DMS 273 treated with DMSO at 0.1 percent for 48 hours (cell line): ENCODE measurements at regions not wholly inside any gene's neighbourhood (a gene's known extent, or its start where the extent isn't known, plus 50 kb on each side); places are given as distances from the start of the nearest gene placed in this dataset.
A peak's percentile ranks its signal among the peaks of the same experiment; 100 is the strongest.

Experiments
- DNase-seq: peaks from one replicate; lab custom pipeline; 2025; lab: John Stamatoyannopoulos, UW

DNA sequence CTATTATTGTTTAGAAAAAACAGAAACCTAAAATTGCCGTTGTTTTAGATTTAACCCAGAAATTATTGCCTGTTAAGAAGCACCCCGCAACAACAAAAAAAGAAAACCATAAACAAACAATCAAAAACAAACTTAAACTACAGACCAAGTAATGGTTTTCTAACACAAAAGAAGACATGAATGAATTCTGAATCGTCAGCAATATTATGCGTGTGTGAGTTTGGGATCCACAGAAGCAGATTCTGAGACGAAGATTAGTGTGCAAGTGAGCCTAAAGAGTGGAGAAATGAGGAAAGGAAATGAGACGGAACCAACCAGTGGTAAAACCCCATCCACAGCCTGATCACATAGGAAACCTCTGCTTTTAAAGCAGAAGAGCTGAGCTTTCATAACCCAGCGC, 1514.9 kb upstream of the PIK3C3 start:
- no peak for DNase-seq

DNA sequence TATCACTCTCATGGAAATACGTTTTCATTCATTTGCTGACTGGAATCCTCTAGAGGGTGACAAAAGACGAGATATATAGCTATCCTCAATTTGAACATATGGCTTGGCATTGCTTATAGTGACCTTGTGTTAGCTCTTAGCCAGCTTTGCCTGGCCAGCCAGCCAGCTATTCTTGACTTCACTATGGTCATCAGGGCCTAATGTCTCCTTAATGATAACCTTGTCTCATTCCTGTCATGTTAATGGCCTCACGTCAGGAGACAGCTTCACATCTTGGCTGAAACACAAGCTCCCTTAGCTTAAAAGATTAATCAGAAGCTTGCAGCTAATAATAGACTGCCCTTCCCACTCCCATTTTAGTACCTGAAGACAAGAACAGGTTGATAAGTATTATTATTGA, 1517.5 kb upstream of the PIK3C3 start:
- DNase-seq: no peak

DNA sequence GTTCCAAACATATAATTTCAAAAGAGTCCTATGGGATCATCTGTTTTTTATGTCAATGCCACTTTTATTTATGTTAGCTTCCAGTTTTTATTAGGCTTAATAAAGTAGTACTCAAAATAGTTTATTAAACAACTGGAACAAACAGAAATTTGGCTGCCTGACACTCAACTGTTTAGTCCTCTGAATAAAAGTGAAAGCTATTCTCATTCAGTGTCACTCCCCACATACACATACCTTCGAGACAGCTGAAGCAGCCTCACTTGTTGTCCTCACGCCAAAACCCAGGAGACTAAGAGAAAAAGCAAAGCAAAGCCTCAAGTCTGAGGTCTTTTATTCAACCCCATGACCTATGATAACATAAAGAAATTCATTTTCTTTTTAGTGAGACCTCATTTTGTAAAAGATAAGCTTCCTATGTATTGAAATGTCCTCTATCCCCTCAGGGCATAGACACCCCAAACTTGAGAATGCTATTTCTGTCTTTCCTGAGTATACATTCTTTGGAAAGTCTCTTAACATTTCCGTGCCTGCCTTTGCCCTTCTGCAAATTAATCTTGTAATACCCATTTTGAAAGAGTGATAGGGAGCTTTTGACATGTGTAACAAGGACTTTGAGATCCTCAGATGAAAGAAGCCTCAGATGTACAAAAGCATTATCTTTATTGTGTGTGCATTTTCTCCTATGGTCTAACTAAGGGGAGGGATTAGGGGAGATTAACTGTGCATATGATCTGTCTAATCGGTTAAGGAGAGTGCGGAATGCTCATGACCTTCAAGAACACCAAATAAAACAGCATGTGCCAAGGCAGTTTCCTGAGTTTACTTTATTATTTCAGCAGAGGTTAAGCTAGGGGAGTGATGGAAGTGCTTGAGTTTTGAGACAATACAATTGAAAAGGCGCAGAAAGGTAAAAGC, 1523.7 kb upstream of the PIK3C3 start:
- no peak for DNase-seq

DNA sequence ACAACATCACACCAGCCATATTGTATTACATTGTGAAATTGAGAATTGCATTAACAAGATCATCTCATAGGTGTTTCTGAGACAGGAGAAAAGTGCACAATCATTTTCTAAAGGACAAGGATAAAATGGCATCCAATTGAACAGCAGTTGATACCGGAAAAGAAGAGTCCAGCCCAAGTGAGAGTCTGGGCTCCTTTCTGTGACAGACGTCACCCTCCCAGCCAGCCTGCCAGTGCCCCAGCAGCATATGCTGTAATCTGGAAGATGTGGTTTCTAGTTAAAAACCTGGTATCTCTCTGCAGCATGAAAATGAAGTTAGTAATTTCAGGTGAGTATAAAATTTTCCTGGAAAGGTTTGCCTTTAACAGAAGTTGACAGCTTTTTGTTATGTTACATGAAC, 1531.7 kb upstream of the PIK3C3 start:
- no peak for DNase-seq

DNA sequence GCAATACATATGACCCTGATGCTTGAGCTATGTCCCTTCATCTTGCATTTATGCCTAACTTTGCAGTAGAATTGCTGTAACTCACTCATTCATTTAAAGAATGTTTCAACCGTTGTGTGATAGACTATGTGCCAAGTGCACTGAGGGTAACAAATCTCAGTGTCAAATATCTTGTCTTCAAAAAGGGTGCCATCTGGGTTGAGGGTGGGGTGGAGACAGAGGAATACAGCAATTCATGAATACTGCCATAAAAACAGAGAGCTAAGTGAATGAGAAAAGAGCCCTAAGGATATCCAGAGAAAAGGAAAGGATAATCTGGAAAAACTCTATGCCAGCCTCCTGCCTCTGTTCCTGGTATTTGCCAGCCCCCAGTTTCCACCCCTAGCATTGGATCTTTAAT, 1534.4 kb upstream of the PIK3C3 start:
- no peak for DNase-seq

DNA sequence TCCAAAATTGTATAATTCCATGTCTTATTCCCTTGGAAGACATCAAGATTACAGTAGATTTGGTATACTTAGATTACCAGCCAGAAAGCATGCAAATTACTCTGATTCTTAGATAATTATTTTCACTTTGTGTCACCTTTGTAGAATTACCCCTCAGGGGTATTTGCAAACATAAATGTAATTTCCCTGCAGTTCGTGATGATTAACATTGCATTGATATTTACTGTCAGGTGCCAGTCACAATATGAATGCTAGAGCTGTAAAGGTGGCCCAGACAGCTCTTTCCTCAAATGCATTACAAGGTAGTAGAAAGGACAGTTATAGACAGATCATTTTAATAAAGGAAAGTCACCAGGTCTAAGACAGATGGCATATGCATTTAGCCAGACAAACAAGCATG, 1537.5 kb upstream of the PIK3C3 start:
- DNase-seq: no peak

DNA sequence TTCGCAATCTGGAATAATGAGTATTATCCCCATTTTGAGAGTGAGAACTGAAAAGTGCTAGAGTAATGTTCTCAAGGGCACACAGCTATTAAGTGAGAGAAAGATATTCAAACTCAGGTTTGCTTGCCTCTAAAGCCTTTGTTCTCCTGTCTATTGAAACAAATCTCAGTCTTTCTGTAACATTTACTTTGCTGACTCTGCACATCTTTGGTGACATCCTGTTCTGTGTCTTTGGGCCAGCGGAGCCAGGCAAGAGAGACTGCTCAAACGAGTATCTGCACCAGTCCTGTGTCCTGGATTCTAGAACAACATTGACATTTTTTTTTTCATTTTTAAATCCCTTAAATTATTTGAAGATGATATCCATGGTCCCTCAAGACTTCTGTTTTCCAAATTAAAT, 1539.2 kb upstream of the PIK3C3 start:
- no peak for DNase-seq

DNA sequence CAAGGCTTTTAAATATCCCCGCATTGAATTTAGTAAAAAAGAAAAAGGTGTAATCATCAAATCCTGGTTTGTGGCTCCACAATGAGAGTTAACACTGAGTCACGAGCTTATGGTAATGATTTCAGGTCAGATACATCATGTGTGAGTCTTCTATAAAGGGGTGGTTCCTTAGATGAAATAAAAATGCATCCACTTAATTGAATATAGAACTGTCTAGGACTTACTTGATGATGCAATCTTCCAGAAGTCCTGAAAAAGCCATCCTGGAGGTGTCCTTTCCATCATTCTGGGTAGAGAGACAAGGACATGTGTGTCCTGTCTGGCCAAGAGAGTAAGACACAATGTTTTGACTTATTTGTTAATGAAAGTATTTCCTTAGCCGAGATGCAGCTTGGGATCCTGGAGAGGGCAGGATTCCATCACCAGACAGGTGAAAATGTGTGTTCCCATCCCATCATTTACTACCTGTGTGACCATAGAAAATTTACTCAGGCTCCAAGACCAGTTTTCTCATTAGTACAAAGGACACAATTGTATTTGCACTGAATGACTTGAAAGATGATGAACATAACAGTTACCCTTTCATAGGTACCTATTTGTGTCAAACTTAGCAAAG, 1539.8 kb upstream of the PIK3C3 start:
- no peak for DNase-seq

DNA sequence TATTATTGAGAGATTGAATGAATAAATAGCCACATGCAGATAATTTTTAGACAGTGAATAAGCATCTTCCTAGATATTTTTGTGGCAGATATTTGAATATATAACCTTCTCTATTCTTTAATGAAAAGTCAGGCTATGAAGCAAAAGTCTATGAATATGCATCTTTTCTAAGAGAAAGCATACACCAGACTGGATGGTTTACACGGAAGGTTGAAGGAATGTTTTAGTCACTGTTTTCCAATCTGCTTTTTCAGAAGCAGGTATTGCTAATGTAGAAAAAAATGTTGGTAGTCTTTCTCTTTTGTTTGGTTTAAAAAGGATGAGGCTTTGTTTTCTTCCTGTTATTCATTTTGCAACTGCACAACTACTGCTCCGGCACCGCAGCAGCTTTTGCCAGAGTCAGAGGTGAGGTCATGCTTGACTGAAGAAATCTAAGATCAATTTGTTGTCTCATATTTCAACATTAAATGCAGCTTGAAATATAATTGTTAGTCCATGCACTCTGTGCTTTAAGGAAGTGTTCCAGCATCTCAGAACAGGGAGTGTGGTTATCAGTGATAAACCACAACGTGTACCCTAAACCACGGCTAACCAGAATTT, 1540.8 kb upstream of the PIK3C3 start:
- no peak for DNase-seq

DNA sequence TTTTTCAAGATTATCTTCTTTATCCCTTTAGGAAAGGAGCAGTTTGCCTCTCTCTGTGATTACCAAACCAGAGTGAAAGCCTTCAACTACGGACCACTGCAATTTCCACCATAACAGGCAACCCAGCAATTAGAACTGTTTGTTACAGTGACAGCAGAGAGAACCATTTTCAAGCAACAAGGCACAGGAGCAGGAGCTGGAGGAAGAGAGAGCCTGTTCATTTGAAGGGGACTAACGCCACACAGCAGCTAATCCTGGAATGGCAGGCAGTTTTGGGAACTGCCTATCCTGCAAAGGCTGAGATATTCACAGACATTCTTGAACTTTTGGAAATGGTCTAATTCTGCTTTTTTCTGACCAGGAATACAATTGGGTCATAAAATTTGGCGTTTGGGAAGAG, 1541.9 kb upstream of the PIK3C3 start:
- DNase-seq: peak; percentile 15

DNA sequence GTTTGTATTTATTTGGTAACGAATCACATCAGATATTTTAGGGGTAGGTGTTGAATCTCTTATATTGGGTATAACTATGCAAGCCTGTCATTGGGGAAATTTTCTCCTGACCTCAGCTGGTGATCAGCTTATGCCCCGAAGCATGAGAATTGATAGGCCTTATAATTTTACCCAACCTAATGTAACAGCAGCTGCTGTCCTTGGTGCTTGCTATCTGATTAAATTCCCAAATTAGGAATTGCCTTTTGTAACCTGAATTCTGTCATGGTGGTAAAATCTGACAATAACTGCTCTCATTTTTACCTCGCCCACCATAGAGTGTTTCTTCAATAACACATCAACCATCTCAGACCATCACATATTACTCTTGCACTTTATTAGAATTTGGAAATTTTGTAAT, 1542.6 kb upstream of the PIK3C3 start:
- DNase-seq: no peak

DNA sequence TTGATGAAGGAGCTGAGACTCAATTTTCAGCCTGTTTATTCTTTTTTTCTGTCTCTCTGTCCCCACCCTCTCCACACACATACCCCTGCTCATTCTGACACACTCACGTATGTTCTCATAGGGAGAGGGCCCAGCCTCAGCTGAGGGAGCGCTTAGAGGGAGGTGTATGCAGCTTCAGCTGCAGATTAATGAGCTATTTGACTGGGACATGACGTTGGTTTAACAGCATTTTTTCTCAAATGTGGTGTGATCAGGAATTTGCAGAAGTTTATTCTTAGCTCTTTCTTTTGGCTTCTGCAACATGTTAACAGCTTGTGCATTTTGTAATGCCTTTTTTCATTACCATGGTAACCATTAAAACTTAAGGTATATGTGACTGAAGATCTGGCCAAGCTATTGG, 1547.1 kb upstream of the PIK3C3 start:
- DNase-seq: no peak

DNA sequence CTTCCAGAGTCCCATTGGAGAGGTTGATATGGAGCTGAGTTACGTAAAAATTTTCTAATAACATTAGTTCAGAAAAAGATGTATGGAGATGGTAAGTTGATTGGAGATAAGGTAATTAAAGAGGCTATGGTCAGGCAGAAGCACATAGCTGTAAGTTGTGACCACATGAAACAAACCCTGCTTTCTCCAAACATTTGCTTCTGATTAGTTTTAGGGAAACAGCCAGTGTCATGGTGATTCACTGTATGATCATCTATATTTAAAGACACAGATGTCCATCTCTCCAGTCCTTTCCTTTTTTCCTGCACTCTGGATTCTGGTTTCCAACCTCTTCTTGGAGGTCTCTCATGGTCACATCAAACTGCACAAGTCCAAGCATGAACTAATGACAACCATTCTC, 1550.8 kb upstream of the PIK3C3 start:
- no peak for DNase-seq

DNA sequence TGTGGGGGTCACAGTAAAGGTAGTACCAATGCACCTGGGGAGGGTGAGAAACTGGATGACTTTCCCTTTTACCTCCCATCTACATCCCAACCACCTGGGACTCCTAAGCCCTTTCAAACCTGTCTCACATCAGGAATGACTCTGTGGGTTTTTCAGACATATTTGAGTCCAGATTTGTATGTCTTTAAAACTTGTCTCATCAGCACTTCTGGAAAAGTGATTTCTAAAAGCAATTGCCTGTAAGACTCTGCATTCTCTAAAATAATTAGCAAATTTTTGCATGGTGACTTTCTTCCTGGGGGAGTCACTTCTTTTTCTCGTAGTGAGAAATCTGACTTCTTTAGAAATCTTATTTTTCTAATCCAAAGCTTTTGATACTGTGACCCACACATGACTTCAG, 1553.0 kb upstream of the PIK3C3 start:
- DNase-seq: no peak

DNA sequence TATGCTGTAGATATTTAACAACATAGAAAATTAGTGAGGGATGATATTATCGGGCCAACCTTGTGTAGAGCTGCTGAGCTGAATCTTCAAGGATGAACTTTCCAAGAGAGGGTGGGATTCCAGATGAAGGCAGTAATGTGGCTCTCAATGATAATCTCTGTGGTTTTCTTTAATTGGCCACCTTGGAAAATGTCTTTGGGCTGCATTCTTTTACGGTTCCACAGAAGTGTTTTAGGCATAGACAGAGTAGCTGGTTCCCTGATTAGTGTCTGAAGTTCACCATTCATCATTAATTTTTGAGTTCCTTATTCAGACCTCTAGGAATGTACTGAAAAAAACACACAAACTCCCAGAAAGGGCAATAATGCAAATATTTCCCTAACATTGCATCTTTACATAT, 1566.9 kb upstream of the PIK3C3 start:
- no peak for DNase-seq

DNA sequence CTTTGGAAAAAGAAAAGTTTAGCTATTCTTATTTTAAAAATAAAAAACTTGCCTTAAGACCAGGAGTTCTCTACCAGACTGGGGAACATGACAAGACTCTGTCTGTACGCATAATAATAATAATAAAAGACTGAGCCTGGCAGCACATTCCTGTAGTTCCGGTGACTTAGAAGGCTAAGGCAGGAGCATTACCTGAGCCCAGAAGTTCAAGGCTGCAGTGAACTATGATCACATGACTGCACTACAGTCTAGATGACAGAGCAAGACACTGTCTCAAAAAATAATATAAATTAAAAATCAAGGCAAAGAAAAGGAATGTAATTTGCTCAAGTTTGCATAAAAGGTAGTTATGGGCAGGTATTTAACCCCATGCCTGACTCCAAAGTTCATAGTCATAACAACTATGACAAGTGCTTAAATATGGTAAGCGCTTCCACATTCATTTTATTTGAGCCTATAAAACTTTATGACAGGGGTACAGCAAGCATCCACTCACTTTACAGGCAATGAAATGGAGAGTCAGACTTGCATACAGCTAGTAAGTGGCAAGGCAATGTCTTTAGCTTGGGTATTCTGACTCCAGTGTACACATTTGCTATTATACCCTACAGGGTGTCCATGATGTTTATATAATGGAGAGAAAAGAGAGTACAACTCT, 1567.8 kb upstream of the PIK3C3 start:
- DNase-seq: no peak

DNA sequence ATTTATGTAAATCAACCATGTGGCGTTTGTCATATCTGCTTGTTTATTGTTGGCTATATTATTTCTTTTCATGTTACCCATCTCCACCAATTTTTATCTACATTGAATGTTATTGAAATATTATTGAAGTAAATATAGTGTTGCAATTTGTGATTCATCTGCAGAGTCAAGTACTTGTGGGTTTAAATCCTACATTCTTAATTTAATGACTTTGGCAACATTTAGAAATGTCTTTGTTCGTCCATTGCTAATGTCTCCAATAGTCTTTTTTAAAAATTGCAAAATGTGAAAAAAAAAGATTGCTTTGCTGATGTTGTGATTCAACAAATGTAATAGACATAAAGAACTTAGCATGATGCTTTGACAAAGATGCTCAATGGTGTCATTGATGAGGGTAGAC, 1572.8 kb upstream of the PIK3C3 start:
- no peak for DNase-seq

DNA sequence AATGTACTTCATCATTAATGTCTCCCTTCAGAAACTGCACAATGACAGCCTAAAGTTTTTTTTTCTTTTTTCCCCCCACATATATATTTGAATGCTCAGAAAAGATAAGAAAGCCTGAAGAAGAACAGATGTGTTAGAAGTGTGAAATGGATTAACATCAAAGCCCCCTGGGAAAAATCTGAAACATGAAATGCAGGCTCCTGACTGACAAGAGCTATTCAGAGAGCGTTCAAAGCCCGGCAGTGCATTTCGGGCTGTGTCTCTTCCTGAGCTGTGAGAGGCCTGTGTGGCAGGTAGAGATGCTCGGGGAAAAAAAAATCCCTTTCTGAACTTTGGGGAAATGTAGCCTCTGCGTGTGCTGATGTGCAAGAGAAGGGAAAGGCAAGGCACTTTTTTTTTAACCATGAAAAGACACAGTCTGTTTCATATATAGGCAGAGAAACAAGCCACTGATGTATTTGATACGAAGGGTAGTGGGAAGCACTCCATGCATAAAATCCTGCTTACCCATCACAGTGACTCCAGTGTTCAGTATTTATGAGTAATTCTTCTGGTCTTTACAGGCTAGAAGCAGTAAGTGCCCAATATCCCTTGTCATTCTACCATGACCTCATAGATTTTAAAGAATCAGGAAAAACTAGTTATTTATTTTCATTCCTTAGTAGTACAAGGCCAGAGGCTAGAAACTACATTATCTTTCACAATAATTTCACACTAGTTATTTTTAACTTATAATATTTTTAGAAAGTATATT, 1574.2 kb upstream of the PIK3C3 start:
- no peak for DNase-seq

DNA sequence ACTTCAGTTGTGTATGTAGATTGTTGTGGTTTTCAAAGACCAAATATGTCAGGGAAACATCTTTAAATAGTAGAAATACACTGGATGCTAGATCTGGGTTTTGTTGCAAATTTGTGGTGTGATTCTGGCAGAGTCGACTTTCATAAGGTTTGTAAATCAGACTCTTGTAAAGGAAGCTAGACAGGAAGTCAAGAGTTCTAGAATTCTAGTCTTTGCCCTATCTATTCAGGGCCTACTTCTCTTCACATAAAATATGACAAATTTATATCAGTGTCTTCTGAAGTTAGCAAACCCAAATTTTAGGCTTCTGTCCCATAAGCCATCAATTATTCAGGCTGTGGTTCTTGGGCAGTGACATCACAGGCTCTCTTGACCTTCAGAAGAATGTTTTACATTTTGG, 1579.2 kb upstream of the PIK3C3 start:
- no peak for DNase-seq

DNA sequence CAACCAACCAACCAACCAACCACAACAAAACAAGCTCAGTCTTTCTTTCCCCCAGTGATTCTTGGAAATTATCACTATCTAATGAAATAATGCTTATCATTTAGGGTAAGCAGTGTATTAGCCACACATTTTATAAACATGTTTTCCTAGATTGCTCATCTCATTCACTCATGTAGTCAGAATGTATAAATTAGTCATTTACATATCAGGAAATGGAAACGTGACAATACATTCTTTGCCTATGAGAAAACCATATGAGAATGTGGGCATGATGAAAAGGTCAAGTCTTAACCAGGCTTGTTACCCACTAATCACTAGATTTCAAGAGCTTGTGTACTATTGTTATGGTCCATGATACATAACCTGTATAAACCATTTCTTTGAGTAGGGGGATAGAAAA, 1583.4 kb upstream of the PIK3C3 start:
- no peak for DNase-seq

DNA sequence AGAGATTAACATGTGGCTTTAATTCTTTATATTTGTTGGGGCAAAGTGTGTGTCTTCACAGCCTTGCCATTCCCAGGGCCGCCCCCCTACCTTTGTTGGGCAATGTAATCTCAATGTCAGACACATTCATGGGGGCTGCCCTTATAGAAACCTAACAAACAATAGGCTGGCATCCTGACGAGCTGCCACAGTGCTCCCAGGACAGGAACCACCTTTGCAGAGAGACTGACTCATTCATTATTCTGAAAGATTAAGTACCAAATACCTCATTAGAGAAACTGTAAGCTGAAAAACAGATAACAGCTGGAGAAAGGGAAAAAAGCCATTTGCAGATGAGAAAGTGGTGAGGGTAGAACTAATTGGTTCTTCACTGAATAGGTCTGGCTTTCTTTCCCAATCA, 1587.5 kb upstream of the PIK3C3 start:
- no peak for DNase-seq

DNA sequence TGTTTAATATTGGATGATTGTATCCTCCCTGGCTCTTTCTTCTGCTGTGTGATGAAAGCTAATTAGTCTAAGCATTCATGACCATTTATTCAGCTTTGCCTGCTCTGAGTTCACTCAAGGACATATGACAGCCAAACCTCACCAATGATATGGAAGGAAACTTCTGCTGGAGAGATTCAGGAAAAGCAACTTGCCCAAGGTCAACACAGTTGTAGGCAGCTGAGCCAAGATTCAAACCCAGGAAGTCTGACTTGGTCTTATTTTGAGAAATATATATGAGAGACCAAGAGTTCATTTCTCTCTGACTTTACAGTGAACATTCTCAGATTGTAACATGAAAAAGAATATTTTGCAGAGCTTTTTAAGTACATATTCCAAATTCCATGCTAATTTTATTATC, 1588.5 kb upstream of the PIK3C3 start:
- DNase-seq: no peak
